AG04449 (cell line): ENCODE measurements at regions not wholly inside any gene's neighbourhood (a gene's known extent, or its start where the extent isn't known, plus 50 kb on each side); places are given as distances from the start of the nearest gene placed in this dataset.

Experiments
- CTCF ChIA-PET: fragments of 350-600 bp; formaldehyde crosslinking; extraction: SDS; loops from one replicate; lab custom pipeline; 2021; ENCODE audit warnings: antibody characterized with exemption; lab: Yijun Ruan, JAX
- POLR2A ChIA-PET: fragments of 400-600, 350-600 bp; formaldehyde crosslinking; extraction: SDS; loops from one replicate; lab custom pipeline; 2020; ENCODE audit warnings: antibody characterized with exemption, inconsistent platforms; lab: Yijun Ruan, JAX
- DNase-seq: peaks from one replicate; pipeline ENCODE4 v3.0.0-alpha.2; 2010; ENCODE audit warnings: low read depth, low spot score
- H3K4me3 ChIP-seq: 2 replicates; pipeline ENCODE4 v1.5.1; 2011; ENCODE audit warnings: low read depth, mild to moderate bottlenecking, control low read depth, low read length
- CTCF ChIP-seq: IDR thresholded peaks from one replicate; pipeline ENCODE4 v1.5.1; 2011; ENCODE audit warnings: mild to moderate bottlenecking, moderate library complexity, low read length, control low read depth, inconsistent platforms; ENCODE audit not compliant: insufficient read depth; ENCODE audit errors: missing control alignments

DNA sequence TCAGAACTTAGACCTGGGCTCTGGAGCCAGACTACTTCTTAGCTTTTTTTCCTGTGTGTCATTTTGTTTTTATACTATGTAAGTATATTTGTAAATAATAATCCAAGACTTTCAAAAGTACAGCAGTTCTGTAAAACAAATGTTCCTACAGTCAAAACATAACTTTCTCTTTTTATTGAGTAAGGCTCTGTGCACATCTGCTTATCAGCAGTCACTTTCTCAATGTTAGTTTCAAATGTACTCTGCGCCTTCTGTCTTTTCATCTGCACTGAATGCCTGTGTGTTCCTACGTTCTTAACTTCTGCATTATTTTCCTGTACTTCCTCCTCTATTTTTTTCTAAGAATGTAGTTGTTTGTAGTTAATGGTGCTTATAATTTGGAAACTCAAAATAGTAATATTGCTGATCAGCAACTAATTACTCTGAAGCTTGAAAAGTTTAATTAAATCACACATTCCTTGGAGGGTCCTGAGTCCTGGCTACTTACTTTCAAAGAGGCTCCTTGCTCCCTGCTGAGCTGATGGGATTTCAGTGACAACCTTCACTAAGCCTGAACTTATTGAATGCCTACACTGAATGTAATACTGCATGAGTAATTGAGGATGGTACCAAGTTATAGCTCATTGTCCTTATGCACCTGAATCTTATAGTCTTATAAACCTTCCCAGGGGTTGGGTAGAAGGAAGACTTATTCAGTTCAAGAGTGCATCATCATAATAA, 329.9 kb downstream of the KCNJ2 start:
- TF ChIP-seq CTCF, result no peak
- no peak overlapping the region for H3K4me3 ChIP-seq
- ChIA-PET POLR2A (no interaction called here), CTCF (no interaction called here)
- DNase-seq, result no peak

DNA sequence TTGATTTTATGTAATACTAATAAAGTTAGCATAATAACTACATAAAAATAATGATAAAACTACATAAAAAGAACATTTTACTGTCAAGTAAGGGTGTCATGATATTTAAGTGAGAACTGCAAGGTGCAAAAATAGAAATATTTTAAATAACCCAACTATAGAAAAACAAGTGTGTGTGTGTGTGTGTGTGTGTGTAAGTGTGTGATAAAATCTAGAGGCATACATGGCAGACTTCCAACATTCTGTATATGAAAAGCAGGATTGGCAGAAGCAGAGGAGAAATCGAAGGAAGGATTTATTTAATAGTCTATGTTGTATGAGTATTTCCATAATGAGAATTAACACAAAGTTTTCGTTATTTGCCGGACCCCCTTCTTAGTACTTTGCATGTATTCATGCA, 334.1 kb downstream of the KCNJ2 start:
- ChIA-PET CTCF (no interaction called here), POLR2A (interaction anchor here (0.6 kb wide), 1 partner anchor 11 kb away, joined by 3 read pairs; no protein-coding TSS in a partner anchor)
- TF ChIP-seq CTCF, result no peak
- no peak overlapping the region for H3K4me3 ChIP-seq
- DNase-seq, result no peak

DNA sequence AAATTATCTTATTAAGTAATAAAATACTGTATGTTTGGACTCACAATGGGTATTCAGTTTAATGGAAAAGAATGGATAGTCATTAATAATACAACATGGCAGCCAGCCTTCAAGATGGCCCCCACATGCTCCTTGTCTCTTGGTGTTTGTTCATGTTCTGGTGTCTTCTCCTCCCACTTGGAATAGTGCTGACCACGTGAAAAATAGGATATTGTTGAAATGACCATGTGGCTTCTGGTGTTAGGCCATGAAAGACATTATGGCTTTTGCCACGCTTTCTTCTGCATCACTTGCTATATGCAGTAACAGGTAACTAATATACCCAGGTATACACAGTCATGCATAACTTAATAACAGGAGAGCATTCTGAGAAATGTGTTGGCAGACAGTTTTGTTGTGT, 341.0 kb downstream of the KCNJ2 start:
- POLR2A ChIA-PET, result no interaction called here
- CTCF ChIA-PET, result no interaction called here
- no peak for TF ChIP-seq CTCF

DNA sequence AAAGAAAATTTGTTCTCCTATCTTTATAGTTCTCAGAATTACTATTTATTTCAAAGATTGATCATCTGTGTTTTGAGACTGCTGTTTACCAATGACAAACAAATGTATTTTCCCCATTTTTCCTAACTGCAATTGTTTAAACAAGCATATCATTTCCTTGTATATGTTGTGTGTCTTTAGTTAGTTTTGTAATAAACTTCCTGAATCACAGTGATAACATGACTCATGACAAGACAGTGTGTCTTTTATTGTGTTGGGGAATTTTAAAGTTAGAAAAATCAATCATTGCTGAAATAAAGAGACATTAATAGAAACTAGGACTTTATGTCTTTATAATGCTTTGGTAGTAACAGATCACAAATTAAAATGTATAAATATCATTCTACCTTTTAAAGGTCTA, 348.5 kb downstream of the KCNJ2 start:
- TF ChIP-seq CTCF, result no peak
- H3K4me3 ChIP-seq, result no peak overlapping the region
- no peak for DNase-seq
- ChIA-PET CTCF (no interaction called here), POLR2A (no interaction called here)

More for the DNA sequence above, 341.0 kb downstream of the KCNJ2 start:
- no peak for DNase-seq
- H3K4me3 ChIP-seq, result no peak overlapping the region

DNA sequence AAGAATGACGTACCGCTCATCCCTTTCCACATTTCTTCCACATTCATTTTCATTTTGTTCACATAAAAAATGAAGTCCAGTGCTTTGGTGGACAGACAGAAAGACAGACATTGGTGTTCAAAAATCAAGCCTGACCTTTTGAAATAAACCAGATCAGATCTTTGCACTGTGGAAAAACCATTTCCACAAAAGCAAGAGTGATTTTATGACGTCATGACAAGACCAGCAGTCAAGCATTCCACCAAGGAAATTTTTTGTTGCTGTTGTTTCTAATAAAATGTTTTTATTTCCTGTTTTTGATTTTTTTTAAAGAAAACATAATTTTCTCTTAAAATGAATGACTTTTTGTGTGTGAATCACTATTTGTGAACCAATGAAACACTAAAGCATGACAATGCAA, 350.0 kb downstream of the KCNJ2 start:
- no peak overlapping the region for H3K4me3 ChIP-seq
- CTCF ChIA-PET, result no interaction called here
- TF ChIP-seq CTCF, result no peak
- POLR2A ChIA-PET, result no interaction called here
- DNase-seq, result no peak

DNA sequence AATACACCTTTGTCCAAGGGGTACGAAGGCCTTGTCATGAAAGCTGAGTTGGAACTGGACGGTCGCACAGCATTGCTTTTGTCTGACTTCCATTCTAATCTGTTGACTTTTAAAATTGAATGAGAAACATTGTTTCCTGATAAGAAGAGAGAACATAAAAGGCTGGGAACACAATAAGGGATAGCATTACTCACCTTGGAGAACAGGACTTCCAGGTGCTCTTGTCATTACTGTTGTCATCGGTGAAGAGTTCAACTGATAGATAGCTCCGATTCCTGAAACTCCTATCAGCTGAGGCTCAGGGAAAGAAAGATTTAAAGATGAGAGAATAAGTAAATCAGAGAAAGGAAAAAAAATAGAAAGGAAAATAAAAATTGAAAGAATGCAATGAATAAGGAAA, 351.1 kb downstream of the KCNJ2 start:
- ChIA-PET POLR2A (no interaction called here), CTCF (no interaction called here)
- DNase-seq, result no peak
- no peak for TF ChIP-seq CTCF
- H3K4me3 ChIP-seq, result no peak overlapping the region
